ENCODE measurements at regions not wholly inside any gene's neighbourhood (a gene's known extent, or its start where the extent isn't known, plus 50 kb on each side); places are given as distances from the start of the nearest gene placed in this dataset.

DNA sequence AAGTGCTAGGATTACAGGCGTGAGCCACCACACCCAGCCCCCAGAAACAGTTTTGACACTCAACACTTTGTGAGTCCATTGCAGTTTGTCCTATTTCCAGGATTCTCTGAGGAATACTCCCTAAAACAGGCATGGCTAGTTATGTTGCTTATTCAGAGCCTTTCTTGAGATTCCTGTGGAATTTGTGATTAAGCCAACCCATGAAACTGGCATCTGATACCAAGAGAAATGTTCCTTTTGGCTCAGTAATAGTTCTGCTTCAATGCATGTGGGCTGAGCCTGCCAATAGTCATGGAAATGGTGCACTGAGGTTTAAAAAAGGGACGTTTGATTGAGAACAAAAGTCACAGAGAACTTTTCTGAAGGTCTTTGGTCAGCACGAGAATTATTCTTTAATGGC lies 241.7 kb downstream of the PPP1R2C start:
- TF ChIP-seq, protein P1, sequence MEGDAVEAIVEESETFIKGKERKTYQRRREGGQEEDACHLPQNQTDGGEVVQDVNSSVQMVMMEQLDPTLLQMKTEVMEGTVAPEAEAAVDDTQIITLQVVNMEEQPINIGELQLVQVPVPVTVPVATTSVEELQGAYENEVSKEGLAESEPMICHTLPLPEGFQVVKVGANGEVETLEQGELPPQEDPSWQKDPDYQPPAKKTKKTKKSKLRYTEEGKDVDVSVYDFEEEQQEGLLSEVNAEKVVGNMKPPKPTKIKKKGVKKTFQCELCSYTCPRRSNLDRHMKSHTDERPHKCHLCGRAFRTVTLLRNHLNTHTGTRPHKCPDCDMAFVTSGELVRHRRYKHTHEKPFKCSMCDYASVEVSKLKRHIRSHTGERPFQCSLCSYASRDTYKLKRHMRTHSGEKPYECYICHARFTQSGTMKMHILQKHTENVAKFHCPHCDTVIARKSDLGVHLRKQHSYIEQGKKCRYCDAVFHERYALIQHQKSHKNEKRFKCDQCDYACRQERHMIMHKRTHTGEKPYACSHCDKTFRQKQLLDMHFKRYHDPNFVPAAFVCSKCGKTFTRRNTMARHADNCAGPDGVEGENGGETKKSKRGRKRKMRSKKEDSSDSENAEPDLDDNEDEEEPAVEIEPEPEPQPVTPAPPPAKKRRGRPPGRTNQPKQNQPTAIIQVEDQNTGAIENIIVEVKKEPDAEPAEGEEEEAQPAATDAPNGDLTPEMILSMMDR (IDR thresholded peaks at IDR 0.05), result no peak
- TF ChIP-seq POLR2A (IDR thresholded peaks at IDR 0.05), result no peak
